ENCODE measurements at regions not wholly inside any gene's neighbourhood (a gene's known extent, or its start where the extent isn't known, plus 50 kb on each side); places are given as distances from the start of the nearest gene placed in this dataset.

DNA sequence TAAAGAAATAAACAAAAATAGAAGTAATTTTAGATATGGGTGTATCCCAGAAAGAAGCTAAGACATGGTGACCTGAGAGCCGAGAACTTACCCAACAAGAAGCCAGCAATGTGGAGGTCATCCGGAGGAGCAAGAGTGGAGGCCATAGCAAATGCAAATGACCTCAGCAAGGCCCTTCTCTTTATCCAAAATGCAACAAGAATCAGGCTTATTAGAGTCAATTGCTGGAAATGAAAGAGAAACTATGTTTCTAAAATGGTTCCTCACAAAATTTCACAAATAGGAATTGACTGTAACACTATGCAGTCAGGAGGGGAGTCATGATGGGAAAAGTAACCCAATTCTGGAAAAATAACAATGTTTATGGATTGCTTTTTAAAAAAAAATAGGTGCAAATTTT, 90.4 kb downstream of the TNFAIP3 start:
- Histone ChIP-seq H3K9me2 (ENCODE audit: insufficient read depth, low read length) (no peaks in the 10 kb centered on the region), H3K27me3 (ENCODE audit: insufficient read depth, low read depth, low read length) (no peaks in the 10 kb centered on the region), H3K27ac (ENCODE audit: low read length) (no peak overlapping the region), H3K79me2 (replicated peaks; ENCODE audit: insufficient read depth, low read length) (no peaks in the 10 kb centered on the region), H3K9ac (ENCODE audit: low read length) (no peak overlapping the region), H3K9me3 (ENCODE audit: low read length) (peaks cover 3% of the 10 kb centered on the region), H4K20me1 (ENCODE audit: insufficient read depth) (no peaks in the 10 kb centered on the region), H3K4me2 (ENCODE audit: low read length) (no peak overlapping the region), H3F3A (ENCODE audit: insufficient read depth, low read length, poor library complexity, severe bottlenecking) (no peaks in the 10 kb centered on the region), H3K36me3 (ENCODE audit: insufficient read depth, low read length) (no peaks in the 10 kb centered on the region), H3K4me3 (ENCODE audit: low read length) (no peak overlapping the region), H2AFZ (ENCODE audit: low read depth, low read length) (no peak overlapping the region)
- no peak for TF ChIP-seq EZH2 (IDR thresholded peaks at IDR 0.05; ENCODE audit: borderline replicate concordance, insufficient read depth, low read length, poor library complexity, severe bottlenecking)

DNA sequence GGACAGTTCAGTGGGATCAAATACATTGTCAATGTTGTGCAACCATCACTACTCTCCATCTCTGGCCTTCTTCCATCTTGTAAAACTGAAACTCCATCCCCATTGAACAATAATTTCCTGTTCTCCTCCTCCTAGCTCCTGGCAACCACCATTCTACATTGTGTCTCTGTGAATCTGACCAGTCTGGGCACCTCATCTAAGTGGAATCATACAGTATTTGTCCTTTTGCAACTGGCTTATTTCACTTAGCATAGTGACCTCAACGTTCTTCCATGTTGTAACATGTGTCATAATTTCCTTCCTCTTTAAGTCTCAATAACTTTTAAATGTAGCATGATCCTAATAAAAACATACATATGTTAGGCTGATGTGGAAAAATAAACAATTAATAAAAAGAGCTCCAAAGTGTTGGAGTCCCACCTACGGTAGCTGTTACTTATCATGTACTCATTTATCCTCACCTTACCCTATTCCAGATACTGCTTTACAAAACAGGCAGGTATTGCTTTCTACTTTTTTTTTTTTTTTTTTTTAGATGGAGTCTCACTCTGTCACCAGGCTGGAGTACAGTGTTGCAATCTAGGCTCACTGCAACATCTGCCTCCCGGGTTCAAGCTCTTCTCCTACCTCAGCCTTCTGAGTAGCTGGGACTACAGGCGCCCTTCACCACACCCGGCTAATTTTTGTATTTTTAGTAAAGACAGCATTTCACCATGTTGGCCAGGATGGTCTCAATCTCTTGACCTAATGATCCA, 91.9 kb downstream of the TNFAIP3 start:
- no peak overlapping the region for H2AFZ ChIP-seq (ENCODE audit: low read depth, low read length)
- TF ChIP-seq, protein P1, sequence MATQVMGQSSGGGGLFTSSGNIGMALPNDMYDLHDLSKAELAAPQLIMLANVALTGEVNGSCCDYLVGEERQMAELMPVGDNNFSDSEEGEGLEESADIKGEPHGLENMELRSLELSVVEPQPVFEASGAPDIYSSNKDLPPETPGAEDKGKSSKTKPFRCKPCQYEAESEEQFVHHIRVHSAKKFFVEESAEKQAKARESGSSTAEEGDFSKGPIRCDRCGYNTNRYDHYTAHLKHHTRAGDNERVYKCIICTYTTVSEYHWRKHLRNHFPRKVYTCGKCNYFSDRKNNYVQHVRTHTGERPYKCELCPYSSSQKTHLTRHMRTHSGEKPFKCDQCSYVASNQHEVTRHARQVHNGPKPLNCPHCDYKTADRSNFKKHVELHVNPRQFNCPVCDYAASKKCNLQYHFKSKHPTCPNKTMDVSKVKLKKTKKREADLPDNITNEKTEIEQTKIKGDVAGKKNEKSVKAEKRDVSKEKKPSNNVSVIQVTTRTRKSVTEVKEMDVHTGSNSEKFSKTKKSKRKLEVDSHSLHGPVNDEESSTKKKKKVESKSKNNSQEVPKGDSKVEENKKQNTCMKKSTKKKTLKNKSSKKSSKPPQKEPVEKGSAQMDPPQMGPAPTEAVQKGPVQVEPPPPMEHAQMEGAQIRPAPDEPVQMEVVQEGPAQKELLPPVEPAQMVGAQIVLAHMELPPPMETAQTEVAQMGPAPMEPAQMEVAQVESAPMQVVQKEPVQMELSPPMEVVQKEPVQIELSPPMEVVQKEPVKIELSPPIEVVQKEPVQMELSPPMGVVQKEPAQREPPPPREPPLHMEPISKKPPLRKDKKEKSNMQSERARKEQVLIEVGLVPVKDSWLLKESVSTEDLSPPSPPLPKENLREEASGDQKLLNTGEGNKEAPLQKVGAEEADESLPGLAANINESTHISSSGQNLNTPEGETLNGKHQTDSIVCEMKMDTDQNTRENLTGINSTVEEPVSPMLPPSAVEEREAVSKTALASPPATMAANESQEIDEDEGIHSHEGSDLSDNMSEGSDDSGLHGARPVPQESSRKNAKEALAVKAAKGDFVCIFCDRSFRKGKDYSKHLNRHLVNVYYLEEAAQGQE (IDR thresholded peaks at IDR 0.05; ENCODE audit: borderline replicate concordance): no peak
- TF ChIP-seq EP300 (conservative IDR thresholded peaks at IDR 0.05; ENCODE audit: poor library complexity, severe bottlenecking): no peak
- TF ChIP-seq MXI1 (conservative IDR thresholded peaks at IDR 0.05; ENCODE audit: poor library complexity, severe bottlenecking): no peak
- TF ChIP-seq, protein P2, sequence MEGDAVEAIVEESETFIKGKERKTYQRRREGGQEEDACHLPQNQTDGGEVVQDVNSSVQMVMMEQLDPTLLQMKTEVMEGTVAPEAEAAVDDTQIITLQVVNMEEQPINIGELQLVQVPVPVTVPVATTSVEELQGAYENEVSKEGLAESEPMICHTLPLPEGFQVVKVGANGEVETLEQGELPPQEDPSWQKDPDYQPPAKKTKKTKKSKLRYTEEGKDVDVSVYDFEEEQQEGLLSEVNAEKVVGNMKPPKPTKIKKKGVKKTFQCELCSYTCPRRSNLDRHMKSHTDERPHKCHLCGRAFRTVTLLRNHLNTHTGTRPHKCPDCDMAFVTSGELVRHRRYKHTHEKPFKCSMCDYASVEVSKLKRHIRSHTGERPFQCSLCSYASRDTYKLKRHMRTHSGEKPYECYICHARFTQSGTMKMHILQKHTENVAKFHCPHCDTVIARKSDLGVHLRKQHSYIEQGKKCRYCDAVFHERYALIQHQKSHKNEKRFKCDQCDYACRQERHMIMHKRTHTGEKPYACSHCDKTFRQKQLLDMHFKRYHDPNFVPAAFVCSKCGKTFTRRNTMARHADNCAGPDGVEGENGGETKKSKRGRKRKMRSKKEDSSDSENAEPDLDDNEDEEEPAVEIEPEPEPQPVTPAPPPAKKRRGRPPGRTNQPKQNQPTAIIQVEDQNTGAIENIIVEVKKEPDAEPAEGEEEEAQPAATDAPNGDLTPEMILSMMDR (IDR thresholded peaks at IDR 0.05; ENCODE audit: poor library complexity, severe bottlenecking): no peak
- TF ChIP-seq TAF1 (IDR thresholded peaks at IDR 0.05; ENCODE audit: low read depth): no peak
- TF ChIP-seq RAD21 (conservative IDR thresholded peaks at IDR 0.05): no peak
- TF ChIP-seq POLR2AphosphoS5 (IDR thresholded peaks at IDR 0.05): no peak
- TF ChIP-seq SMC3 (conservative IDR thresholded peaks at IDR 0.05; ENCODE audit: poor library complexity): no peak
- no peak for TF ChIP-seq EZH2 (IDR thresholded peaks at IDR 0.05; ENCODE audit: borderline replicate concordance, insufficient read depth, low read length, poor library complexity, severe bottlenecking)
- H3K36me3 ChIP-seq (ENCODE audit: insufficient read depth, low read length): no peaks in the 10 kb centered on the region
- no peaks in the 10 kb centered on the region for H3K9me2 ChIP-seq (ENCODE audit: insufficient read depth, low read length)
- no peak overlapping the region for H3K9ac ChIP-seq (ENCODE audit: low read length)
- H3K9me3 ChIP-seq (ENCODE audit: low read length): peaks cover 3% of the 10 kb centered on the region
- no peak overlapping the region for H3K4me2 ChIP-seq (ENCODE audit: low read length)
- no peaks in the 10 kb centered on the region for H3F3A ChIP-seq (ENCODE audit: insufficient read depth, low read length, poor library complexity, severe bottlenecking)
- H4K20me1 ChIP-seq (ENCODE audit: insufficient read depth): no peaks in the 10 kb centered on the region
- H3K79me2 ChIP-seq (replicated peaks; ENCODE audit: insufficient read depth, low read length): no peaks in the 10 kb centered on the region
- H3K4me3 ChIP-seq (ENCODE audit: low read length): no peak overlapping the region
- H3K27ac ChIP-seq (ENCODE audit: low read length): no peak overlapping the region
- no peaks in the 10 kb centered on the region for H3K27me3 ChIP-seq (ENCODE audit: insufficient read depth, low read depth, low read length)

All from neural cell (in vitro differentiated cells).